ENCODE measurements at regions not wholly inside any gene's neighbourhood (a gene's known extent, or its start where the extent isn't known, plus 50 kb on each side); places are given as distances from the start of the nearest gene placed in this dataset.
"Not testable (repeated sequence)": the region's sequence is repeated elsewhere in the genome, so short reads cannot be mapped to it uniquely, and the experiment has no call there.

DNA sequence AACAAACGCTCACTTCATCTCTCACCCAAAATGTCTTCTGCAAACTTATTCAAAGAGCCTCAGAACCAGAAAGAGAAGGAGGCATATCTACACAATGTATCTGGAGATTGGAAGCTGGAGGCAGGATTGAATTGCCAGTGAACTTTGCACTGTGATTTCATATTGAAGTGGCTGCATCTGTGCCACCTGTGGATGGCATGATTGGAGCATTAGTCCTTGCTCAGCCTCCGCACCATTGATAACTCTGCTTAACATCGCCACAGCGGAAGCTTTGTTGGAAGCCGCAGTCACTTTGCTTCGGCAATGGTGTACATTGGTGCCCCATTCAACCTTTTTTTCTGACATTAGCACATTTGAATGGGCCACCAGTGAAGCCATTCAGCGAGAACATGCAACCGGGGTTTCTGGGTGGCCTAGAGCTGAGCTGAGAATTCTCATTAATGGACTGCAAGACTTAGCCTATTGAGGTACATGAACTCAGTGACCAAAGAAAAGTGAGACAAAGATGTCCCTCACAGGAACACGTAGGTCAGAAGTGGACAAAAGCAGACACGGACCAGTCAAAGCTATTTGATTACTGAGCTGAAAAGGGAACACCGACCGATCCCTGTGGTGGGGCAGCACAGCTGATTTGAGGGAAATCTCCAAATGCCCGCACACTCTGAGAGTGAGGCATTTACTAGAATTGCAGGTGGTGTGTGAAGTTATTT lies 130.4 kb downstream of the BRMS1L start:
- TF ChIP-seq CTCF (IDR thresholded peaks at IDR 0.05): no peak
- no peak for TF ChIP-seq POLR2A (IDR thresholded peaks at IDR 0.05)
- H3K9me3 ChIP-seq (replicated peaks in 1 of 3): no peaks in the 10 kb centered on the region
- H3K27ac ChIP-seq: no peak overlapping the region
- no peak for DNase-seq
- H3K27me3 ChIP-seq: no peaks in the 10 kb centered on the region
- peaks cover 0 to 10% of the 10 kb centered on the region in 2 donors for H3K4me1 ChIP-seq (replicated peaks in 1 of 2)
- no peak overlapping the region for H3K4me3 ChIP-seq
- WGBS, 4 donors: 89 to 95% (median 94%) methylated on average over 13 of the region's 13 CpGs
- intact Hi-C loops (cut with DNase I): no loop called here
- H3K36me3 ChIP-seq (replicated peaks in 1 of 2): no peaks in the 10 kb centered on the region

- H3K27ac ChIP-seq: no peak overlapping the region
- WGBS, 4 donors: 47 to 64% (median 60%) methylated on average over 3 of the region's 3 CpGs
- no peaks in the 10 kb centered on the region for H3K4me1 ChIP-seq (replicated peaks in 1 of 2)
- no peaks in the 10 kb centered on the region for H3K27me3 ChIP-seq
- no peak overlapping the region for H3K4me3 ChIP-seq
- DNase-seq: no peak
- no peaks in the 10 kb centered on the region for H3K36me3 ChIP-seq (replicated peaks in 1 of 2)
- H3K9me3 ChIP-seq (replicated peaks in 1 of 3): no peaks in the 10 kb centered on the region
- TF ChIP-seq POLR2A (IDR thresholded peaks at IDR 0.05) (no peak), CTCF (IDR thresholded peaks at IDR 0.05) (no peak)
- intact Hi-C loops (cut with DNase I): no loop called here
Observed at GRCh38 chr14:35952584-35952983, 126.4 kb downstream of the BRMS1L start.

- no peak overlapping the region for H3K27ac ChIP-seq
Observed at GRCh38 chr14:35949920-35950513, 123.9 kb downstream of the BRMS1L start.

DNA sequence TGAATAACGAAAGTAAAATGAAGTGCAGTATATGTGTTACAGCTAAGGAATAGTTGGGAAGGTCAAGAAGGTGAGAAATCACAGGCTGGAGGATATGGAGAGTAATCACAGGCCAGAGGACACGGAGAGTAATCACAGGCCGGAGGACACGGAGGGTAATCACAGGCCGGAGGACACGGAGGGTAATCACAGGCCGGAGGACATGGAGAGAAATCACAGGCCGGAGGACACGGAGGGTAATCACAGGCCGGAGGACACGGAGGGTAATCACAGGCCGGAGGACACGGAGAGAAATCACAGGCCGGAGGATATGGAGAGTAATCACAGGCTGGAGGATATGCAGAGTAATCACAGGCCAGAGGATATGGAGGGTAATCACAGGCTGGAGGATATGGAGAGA lies 121.8 kb downstream of the BRMS1L start:
- H3K4me1 ChIP-seq (replicated peaks in 1 of 2); H3K36me3 ChIP-seq (replicated peaks in 1 of 2); intact Hi-C loops (cut with DNase I); DNase-seq; H3K27me3 ChIP-seq; H3K27ac ChIP-seq; H3K4me3 ChIP-seq; H3K9me3 ChIP-seq (replicated peaks in 1 of 3): not testable (repeated sequence)
- WGBS, 4 donors: 79 to 87% (median 84%) methylated on average over 14 of the region's 14 CpGs

More at GRCh38 chr14:35949920-35950513, 123.9 kb downstream of the BRMS1L start:
- no peak for TF ChIP-seq POLR2A (IDR thresholded peaks at IDR 0.05)
- TF ChIP-seq CTCF (IDR thresholded peaks at IDR 0.05): no peak
- Histone ChIP-seq H3K4me3 (no peak overlapping the region), H3K27me3 (no peaks in the 10 kb centered on the region), H3K9me3 (replicated peaks in 1 of 3) (no peaks in the 10 kb centered on the region), H3K36me3 (replicated peaks in 1 of 2) (no peaks in the 10 kb centered on the region), H3K4me1 (replicated peaks in 1 of 2) (no peaks in the 10 kb centered on the region)
- no peak for DNase-seq
- intact Hi-C loops (cut with DNase I): no loop called here
- 53 to 81% (median 73%) methylated on average over 1 of the region's 1 CpG for WGBS, 4 donors

GRCh38 chr14:35944847-35945246 lies 118.7 kb downstream of the BRMS1L start:
- no peaks in the 10 kb centered on the region for H3K4me1 ChIP-seq (replicated peaks in 1 of 2)
- TF ChIP-seq CTCF (IDR thresholded peaks at IDR 0.05) (no peak), POLR2A (IDR thresholded peaks at IDR 0.05) (no peak)
- H3K27ac ChIP-seq: no peak overlapping the region
- no peaks in the 10 kb centered on the region for H3K27me3 ChIP-seq
- no peak overlapping the region for H3K4me3 ChIP-seq
- WGBS, 4 donors: 71 to 80% (median 77%) methylated on average over 3 to 5 of the region's 5 CpGs
- no peaks in the 10 kb centered on the region for H3K9me3 ChIP-seq (replicated peaks in 1 of 3)
- no peaks in the 10 kb centered on the region for H3K36me3 ChIP-seq (replicated peaks in 1 of 2)
- DNase-seq: no peak
- intact Hi-C loops (cut with DNase I): no loop called here

Measured in adrenal gland (tissue), 9 donors.